Transverse colon (tissue), 4 donors: ENCODE measurements at regions not wholly inside any gene's neighbourhood (a gene's known extent, or its start where the extent isn't known, plus 50 kb on each side); places are given as distances from the start of the nearest gene placed in this dataset.

ENCODE experiments used
- DNase-seq: peaks from one replicate; pipeline ENCODE4 v3.0.0-alpha.2; 2019
- H3K27ac ChIP-seq, 4 donors: fragments of 200-600 bp; sonication (generic); 2 replicates each; pipeline ENCODE4 v1.5.1; 2016 to 2018; ENCODE audit warnings: inconsistent platforms in 4 of 4
- H3K27me3 ChIP-seq: fragments of 200-600 bp; sonication (generic); 2 replicates; pipeline ENCODE4 v1.5.1; 2017; ENCODE audit warnings: inconsistent platforms
- H3K36me3 ChIP-seq, 4 donors: fragments of 200-600 bp; sonication (generic); 2 replicates each; pipeline ENCODE4 v1.5.1; 2017 to 2019; ENCODE audit warnings: inconsistent platforms in 4 of 4
- H3K4me1 ChIP-seq, 4 donors: fragments of 200-600 bp; sonication (generic); 2 replicates each; pipeline ENCODE4 v1.5.1; 2017 to 2020; ENCODE audit warnings: inconsistent platforms in 4 of 4
- H3K4me3 ChIP-seq, 4 donors: fragments of 200-600 bp; sonication (generic); 1 replicate in 1 of 4; 2 replicates in 3 of 4; pipeline versions ENCODE4 v1.5.1 to v1.6.1; 2017 to 2019; ENCODE audit warnings: inconsistent platforms in 4 of 4
- H3K9me3 ChIP-seq, 2 donors: fragments of 200-600 bp; sonication (generic); 2 replicates each; pipeline ENCODE4 v1.5.1; 2017 to 2019; ENCODE audit warnings: inconsistent platforms in 2 of 2
- CTCF ChIP-seq, 5 experiments: fragments of 200-600 bp in 3 of 5; fragments of 450-650 bp in 2 of 5; sonication (generic) in 3 of 5; IDR thresholded peaks; 1 replicate in 2 of 5; 2 replicates in 3 of 5; pipeline ENCODE4 v1.5.1; 2016 to 2017; ENCODE audit warnings: antibody characterized with exemption in 5 of 5, inconsistent platforms in 3 of 5, mild to moderate bottlenecking in 2 of 5, moderate library complexity in 1 of 5
- EP300 ChIP-seq: sonication (generic); formaldehyde crosslinking; IDR thresholded peaks from one replicate; pipeline ENCODE4 v1.6.1; 2017; ENCODE audit warnings: antibody characterized with exemption, low read depth
- POLR2A ChIP-seq: fragments of 450-650 bp; IDR thresholded peaks from one replicate; pipeline ENCODE4 v1.6.1; 2016; ENCODE audit warnings: antibody characterized with exemption, mild to moderate bottlenecking, moderate library complexity
- POLR2AphosphoS5 ChIP-seq, 3 donors: sonication (generic); formaldehyde crosslinking; IDR thresholded peaks; one replicate each; pipeline ENCODE4 v1.6.1; 2016; ENCODE audit warnings: antibody characterized with exemption in 3 of 3
- WGBS, 2 donors: methylation state at CpG; one replicate each; pipeline ENCODE4 v1.1.5; 2018; ENCODE audit warnings: low coverage in 1 of 2; 5-methylcytosine and 5-hydroxymethylcytosine counted together
- in situ Hi-C, 4 donors: fragments of 200-750 bp; cut with MboI; loops; one replicate each; pipeline versions ENCODE4 v1.15.0 to v1.15.1; 2017; ENCODE audit warnings: low sequenced_read_pairs in 3 of 4, low pct_ligation_motif_present in 1 of 4, low pct_unique_long_range_greater_than_20kb in 1 of 4
- intact Hi-C: fragments of 100-400 bp; cut with DNase I; formaldehyde crosslinking; loops from one replicate; pipeline ENCODE4 v1.15.1; 2023; ENCODE audit warnings: low total_unique reads

- Histone ChIP-seq H3K4me3 (no peak overlapping the region), H3K36me3 (no peaks in the 10 kb centered on the region), H3K27ac (no peak overlapping the region), H3K27me3 (peaks cover 5% of the 10 kb centered on the region), H3K9me3 (no peaks in the 10 kb centered on the region), H3K4me1 (no peaks in the 10 kb centered on the region)
- intact Hi-C loops (no loop called here), in situ Hi-C loops (no loop called here)
- no peak for DNase-seq
- 92% methylated on average over 16 of the region's 16 CpGs; no CpG with 5 or more reads in 1 of the 2 donors for WGBS, 2 donors
- TF ChIP-seq CTCF (IDR thresholded peaks at IDR 0.05) (no peak), POLR2A (no peak), POLR2AphosphoS5 (IDR thresholded peaks at IDR 0.05) (no peak), EP300 (no peak)
Observed at GRCh38 chr22:49517211-49517610, 310.5 kb downstream of the BRD1 start.

DNA sequence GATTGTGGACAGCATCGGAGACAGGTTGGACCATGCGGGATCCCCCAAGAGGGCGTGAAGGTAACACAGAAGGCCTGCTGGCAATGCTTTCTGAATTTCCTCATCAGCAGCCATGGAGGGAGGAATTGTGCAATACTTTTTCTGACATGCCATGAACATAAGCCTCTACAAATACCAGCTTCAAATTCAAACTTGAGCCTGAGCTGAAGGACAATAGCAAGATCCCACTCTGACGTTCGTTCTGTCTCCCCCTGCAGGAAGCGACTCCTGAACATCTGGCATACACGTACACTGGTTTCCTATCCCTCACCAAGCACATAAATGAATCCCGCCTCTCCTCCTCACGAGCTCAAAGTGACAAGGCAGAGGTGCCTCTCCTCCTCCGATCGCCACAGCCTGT is 312.2 kb downstream of the BRD1 start:
- Histone ChIP-seq H3K27ac (no peak overlapping the region), H3K36me3 (no peaks in the 10 kb centered on the region), H3K9me3 (peaks cover 3 to 7% of the 10 kb centered on the region in 2 donors), H3K27me3 (peaks cover 5% of the 10 kb centered on the region), H3K4me3 (no peak overlapping the region), H3K4me1 (no peaks in the 10 kb centered on the region)
- no peak for DNase-seq
- TF ChIP-seq CTCF (IDR thresholded peaks at IDR 0.05) (no peak), EP300 (no peak), POLR2A (no peak), POLR2AphosphoS5 (IDR thresholded peaks at IDR 0.05) (no peak)
- intact Hi-C loops: no loop called here
- WGBS, 2 donors: 79 to 87% methylated on average over 3 to 11 of the region's 11 CpGs
- in situ Hi-C loops: no loop called here

DNA sequence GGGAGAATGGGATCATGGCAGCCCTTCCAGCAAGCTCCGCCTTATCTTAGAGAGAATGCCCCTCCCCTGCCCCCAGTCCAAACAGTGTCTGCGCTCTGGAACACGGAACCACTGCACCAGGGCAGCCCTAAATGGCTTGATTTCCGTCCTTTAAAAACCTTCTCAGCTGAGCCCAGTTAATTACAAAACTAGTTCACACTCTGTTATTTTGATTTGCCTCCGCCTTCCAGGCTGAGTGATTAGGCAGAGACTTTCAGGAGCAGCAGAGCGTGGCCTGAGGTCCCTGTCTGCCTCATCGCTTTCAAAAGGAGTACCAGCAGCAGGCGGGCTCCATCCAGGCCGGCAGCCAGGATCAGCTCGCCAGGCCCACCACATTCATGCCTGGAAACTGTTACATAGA is 313.0 kb downstream of the BRD1 start:
- intact Hi-C loops: no loop called here
- Histone ChIP-seq H3K4me1 (no peaks in the 10 kb centered on the region), H3K4me3 (no peak overlapping the region), H3K27me3 (peaks cover 5% of the 10 kb centered on the region), H3K9me3 (peaks cover 3 to 7% of the 10 kb centered on the region in 2 donors), H3K36me3 (no peaks in the 10 kb centered on the region), H3K27ac (no peak overlapping the region)
- WGBS, 2 donors: 80 to 82% methylated on average over 4 to 10 of the region's 10 CpGs
- in situ Hi-C loops: no loop called here
- TF ChIP-seq POLR2A (no peak), CTCF (IDR thresholded peaks at IDR 0.05) (no peak), POLR2AphosphoS5 (IDR thresholded peaks at IDR 0.05) (no peak), EP300 (no peak)
- DNase-seq: no peak

DNA sequence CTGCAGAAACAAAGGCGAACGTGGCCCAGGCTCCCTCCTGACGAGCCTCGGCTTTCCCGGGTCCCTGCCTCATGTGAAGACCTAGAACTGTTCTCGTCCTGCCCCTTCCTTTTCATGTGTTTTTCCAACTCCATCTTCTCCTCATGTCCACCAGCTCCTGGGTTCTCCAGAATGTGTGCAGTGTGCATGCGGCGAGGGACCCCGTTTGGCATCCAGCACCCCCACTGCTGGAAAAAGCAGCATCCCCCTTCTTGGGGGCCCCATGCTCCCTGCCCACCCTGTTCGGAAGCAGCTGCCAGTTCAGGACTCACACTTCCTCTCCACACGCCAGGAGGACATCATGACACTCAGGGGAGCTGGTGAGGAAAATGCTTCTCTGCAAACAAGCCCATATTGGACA is 313.5 kb downstream of the BRD1 start:
- in situ Hi-C loops: no loop called here
- no peak for DNase-seq
- Histone ChIP-seq H3K4me1 (no peaks in the 10 kb centered on the region), H3K9me3 (peaks cover 3 to 7% of the 10 kb centered on the region in 2 donors), H3K27me3 (peaks cover 5% of the 10 kb centered on the region), H3K27ac (no peak overlapping the region), H3K4me3 (no peak overlapping the region), H3K36me3 (no peaks in the 10 kb centered on the region)
- intact Hi-C loops: no loop called here
- WGBS, 2 donors: 84 to 100% methylated on average over 3 to 11 of the region's 11 CpGs
- TF ChIP-seq POLR2A: no peak
- TF ChIP-seq CTCF (IDR thresholded peaks at IDR 0.05): no peak
- TF ChIP-seq EP300: no peak
- no peak for TF ChIP-seq POLR2AphosphoS5 (IDR thresholded peaks at IDR 0.05)
